ENCODE measurements at regions not wholly inside any gene's neighbourhood (a gene's known extent, or its start where the extent isn't known, plus 50 kb on each side); places are given as distances from the start of the nearest gene placed in this dataset.

- TF ChIP-seq ZNF280A (IDR thresholded peaks at IDR 0.05; ENCODE audit: low read depth, partially characterized antibody) (no peak), ZNF79 (CRISPR knock-in tag; IDR thresholded peaks at IDR 0.05; ENCODE audit: low read depth) (no peak), ZNF518B (CRISPR knock-in tag; IDR thresholded peaks at IDR 0.05) (no peak), TSC22D4 (tag; IDR thresholded peaks at IDR 0.05) (no peak), KLF16 (IDR thresholded peaks at IDR 0.05) (no peak), NR2F6 (CRISPR knock-in tag; IDR thresholded peaks at IDR 0.05) (no peak)
- FAIRE-seq (no peak), ATAC-seq (no peak), DNase-seq (ENCODE audit: extremely low read depth in 1 of 4, low spot score in 3 of 4) (no peak)
- H2AFZ ChIP-seq (ENCODE audit: low read depth, low read length): no peak overlapping the region
- H3K9ac ChIP-seq (ENCODE audit: insufficient read depth in 1 of 2, low read depth in 2 of 2, low read length in 2 of 2): no peak overlapping the region
- peaks cover 3% of the 10 kb centered on the region; the same call in 1 of the 2 replicates for H3K9me3 ChIP-seq (replicated peaks; ENCODE audit: control insufficient read depth, insufficient read depth, low read depth, low read length)
- WGBS (ENCODE audit: insufficient coverage, low coverage, missing lambda C conversion rate): 1% methylated on average over 11 of the region's 11 CpGs
- H3K4me2 ChIP-seq (ENCODE audit: insufficient read depth, low read length): no peak overlapping the region
- ChIA-PET CTCF (ENCODE audit: low intra/inter-chr PET ratio) (no interaction called here), POLR2A (no interaction called here)
- no peak overlapping the region for H3K27ac ChIP-seq (ENCODE audit: extremely low read depth, low read depth, low read length)
- H4K20me1 ChIP-seq (replicated peaks; ENCODE audit: control insufficient read depth, insufficient read depth, low read length): no peaks in the 10 kb centered on the region
- no peak overlapping the region for H3K4me3 ChIP-seq
- intact Hi-C loops (cut with micrococcal nuclease): no loop called here
- no peaks in the 10 kb centered on the region for H3K36me3 ChIP-seq (ENCODE audit: control insufficient read depth, insufficient read depth, low read length)
- no peaks in the 10 kb centered on the region for H3K27me3 ChIP-seq (ENCODE audit: control insufficient read depth in 2 of 2, insufficient read depth in 2 of 2, low read length in 2 of 2)
- no peaks in the 10 kb centered on the region for H3K4me1 ChIP-seq (replicated peaks in 1 of 2; ENCODE audit: control insufficient read depth in 2 of 2, insufficient read depth in 2 of 2, low read length in 2 of 2)
- in situ Hi-C loops (cut with MboI): no loop called here
- no peaks in the 10 kb centered on the region for H3K79me2 ChIP-seq (ENCODE audit: control insufficient read depth, insufficient read depth, low read length)
- BruUV-seq (replicated peaks): no TSS peak
- H3K9me1 ChIP-seq (ENCODE audit: control insufficient read depth, insufficient read depth, low read length): no peaks in the 10 kb centered on the region
Measured at GRCh38 chr3:1710663-1711062, 388.0 kb upstream of the CNTN4 start.
